Small intestine (tissue), 7 donors: ENCODE measurements at regions not wholly inside any gene's neighbourhood (a gene's known extent, or its start where the extent isn't known, plus 50 kb on each side); places are given as distances from the start of the nearest gene placed in this dataset.

Source experiments
- DNase-seq, 2 donors: peaks; one replicate each; pipeline versions ENCODE4 v3.0.0 to v3.0.0-alpha.2; 2013
- FAIRE-seq: peaks from 2 replicates; lab custom pipeline; 2012; peaks lifted over from hg19 to GRCh38; lab: Jason Lieb, UNC
- H3K27ac ChIP-seq, 3 donors: one replicate each; pipeline ENCODE4 v1.5.1; 2013; ENCODE audit warnings: low read length in 2 of 3, mild to moderate bottlenecking in 2 of 3, control low read depth in 1 of 3, inconsistent platforms in 1 of 3, low read depth in 1 of 3, moderate library complexity in 1 of 3
- H3K27me3 ChIP-seq, 3 donors: one replicate each; pipeline ENCODE4 v1.6.1; 2013; ENCODE audit warnings: low read length in 3 of 3, inconsistent platforms in 1 of 3; ENCODE audit not compliant: control insufficient read depth in 3 of 3, insufficient read depth in 3 of 3
- H3K36me3 ChIP-seq, 3 donors: one replicate each; pipeline ENCODE4 v1.6.1; 2013; ENCODE audit warnings: low read length in 3 of 3, inconsistent platforms in 1 of 3, low read depth in 1 of 3, mild to moderate bottlenecking in 1 of 3, moderate library complexity in 1 of 3; ENCODE audit not compliant: control insufficient read depth in 3 of 3, insufficient read depth in 2 of 3
- H3K4me1 ChIP-seq, 3 donors: one replicate each; pipeline ENCODE4 v1.6.1; 2013; ENCODE audit warnings: low read length in 2 of 3, inconsistent platforms in 1 of 3, low read depth in 1 of 3, mild to moderate bottlenecking in 1 of 3, moderate library complexity in 1 of 3; ENCODE audit not compliant: control insufficient read depth in 3 of 3, insufficient read depth in 2 of 3
- H3K4me3 ChIP-seq, 3 donors: one replicate each; pipeline ENCODE4 v1.5.1; 2013; ENCODE audit warnings: low read length in 3 of 3, control low read depth in 1 of 3, inconsistent platforms in 1 of 3, low read depth in 1 of 3, mild to moderate bottlenecking in 1 of 3, moderate library complexity in 1 of 3
- H3K9me3 ChIP-seq, 2 donors: one replicate each; pipeline ENCODE4 v1.6.1; 2013; ENCODE audit warnings: low read depth in 1 of 2, low read length in 1 of 2; ENCODE audit not compliant: control insufficient read depth in 2 of 2, insufficient read depth in 1 of 2
- WGBS, 3 donors: extraction: QIAGEN DNeasy Blood & Tissue Kit; methylation state at CpG; one replicate each; pipeline ENCODE4 v1.1.7; 2013; 5-methylcytosine and 5-hydroxymethylcytosine counted together
- donor health status: healthy with polysubstance abuse.
- donor health status: control.
- donor health status: control.
- donor health status: Bipolar disorder and iron deficiency.
- donor health status: healthy.

GRCh38 chr13:97866346-97866745 lies 87.1 kb upstream of the IPO5 start:
- Histone ChIP-seq H3K4me3 (no peak overlapping the region), H3K9me3 (peaks cover 0 to 20% of the 10 kb centered on the region in 2 donors), H3K27ac (no peak overlapping the region), H3K27me3 (peaks cover 0 to 4% (median 0%) of the 10 kb centered on the region in 3 donors), H3K4me1 (no peaks in the 10 kb centered on the region), H3K36me3 (no peaks in the 10 kb centered on the region)
- 87 to 97% (median 92%) methylated on average over 4 of the region's 4 CpGs for WGBS, 3 donors
- DNase-seq (no peak), FAIRE-seq (no peak)

GRCh38 chr13:97866751-97867150 lies 86.7 kb upstream of the IPO5 start:
- H3K27ac ChIP-seq = no peak overlapping the region
- FAIRE-seq = no peak
- DNase-seq = no peak
- WGBS, 3 donors = 78 to 80% (median 80%) methylated on average over 3 of the region's 3 CpGs
- H3K9me3 ChIP-seq = peaks cover 0 to 20% of the 10 kb centered on the region in 2 donors
- no peak overlapping the region for H3K4me3 ChIP-seq
- H3K27me3 ChIP-seq = peaks cover 0 to 4% (median 0%) of the 10 kb centered on the region in 3 donors
- no peaks in the 10 kb centered on the region for H3K36me3 ChIP-seq
- H3K4me1 ChIP-seq = no peaks in the 10 kb centered on the region

- H3K27me3 ChIP-seq = no peaks in the 10 kb centered on the region
- H3K4me3 ChIP-seq = no peak overlapping the region
- H3K27ac ChIP-seq = no peak overlapping the region
- H3K36me3 ChIP-seq = no peaks in the 10 kb centered on the region
- no peaks in the 10 kb centered on the region for H3K4me1 ChIP-seq
- no peak for DNase-seq
- WGBS, 3 donors = 86 to 96% (median 96%) methylated on average over 1 of the region's 1 CpG
- FAIRE-seq = no peak
- H3K9me3 ChIP-seq = peaks cover 0 to 3% of the 10 kb centered on the region in 2 donors
Measured at GRCh38 chr13:97873398-97873797, 80.1 kb upstream of the IPO5 start.

- Histone ChIP-seq H3K36me3 (no peaks in the 10 kb centered on the region), H3K4me3 (no peak overlapping the region), H3K27me3 (no peaks in the 10 kb centered on the region), H3K9me3 (no peaks in the 10 kb centered on the region), H3K4me1 (no peaks in the 10 kb centered on the region), H3K27ac (no peak overlapping the region)
- WGBS, 3 donors = 79 to 80% (median 79%) methylated on average over 9 of the region's 9 CpGs
- no peak for DNase-seq
- FAIRE-seq = no peak
Measured at GRCh38 chr13:97875218-97875617, 78.3 kb upstream of the IPO5 start.

GRCh38 chr13:97875911-97876310 lies 77.6 kb upstream of the IPO5 start:
- Histone ChIP-seq H3K4me3 (no peak overlapping the region), H3K27me3 (no peaks in the 10 kb centered on the region), H3K9me3 (no peaks in the 10 kb centered on the region), H3K27ac (no peak overlapping the region), H3K36me3 (no peaks in the 10 kb centered on the region), H3K4me1 (no peaks in the 10 kb centered on the region)
- WGBS, 3 donors = 73 to 86% (median 74%) methylated on average over 7 of the region's 7 CpGs
- no peak for DNase-seq
- no peak for FAIRE-seq

- Histone ChIP-seq H3K4me3 (no peak overlapping the region), H3K36me3 (no peaks in the 10 kb centered on the region), H3K4me1 (no peaks in the 10 kb centered on the region), H3K9me3 (no peaks in the 10 kb centered on the region), H3K27ac (no peak overlapping the region), H3K27me3 (no peaks in the 10 kb centered on the region)
- WGBS, 3 donors = 75 to 79% (median 78%) methylated on average over 9 of the region's 9 CpGs
- FAIRE-seq (no peak), DNase-seq (no peak)
Measured at GRCh38 chr13:97878431-97879375, 74.8 kb upstream of the IPO5 start.

GRCh38 chr13:97879646-97880310 lies 73.7 kb upstream of the IPO5 start:
- Histone ChIP-seq H3K4me3 (no peak overlapping the region), H3K27me3 (no peaks in the 10 kb centered on the region), H3K36me3 (no peaks in the 10 kb centered on the region), H3K27ac (no peak overlapping the region), H3K4me1 (no peaks in the 10 kb centered on the region), H3K9me3 (no peaks in the 10 kb centered on the region)
- 74 to 79% (median 78%) methylated on average over 8 of the region's 8 CpGs for WGBS, 3 donors
- DNase-seq = no peak
- FAIRE-seq = no peak

- 68 to 84% (median 80%) methylated on average over 5 of the region's 5 CpGs for WGBS, 3 donors
- DNase-seq (no peak), FAIRE-seq (no peak)
Measured at GRCh38 chr13:97880311-97880675, 73.2 kb upstream of the IPO5 start.

More at GRCh38 chr13:97880311-97880675, 73.2 kb upstream of the IPO5 start:
- Histone ChIP-seq H3K27me3 (no peaks in the 10 kb centered on the region), H3K9me3 (no peaks in the 10 kb centered on the region), H3K36me3 (no peaks in the 10 kb centered on the region), H3K4me1 (no peaks in the 10 kb centered on the region), H3K4me3 (no peak overlapping the region), H3K27ac (no peak overlapping the region)
